ENCODE measurements at regions not wholly inside any gene's neighbourhood (a gene's known extent, or its start where the extent isn't known, plus 50 kb on each side); places are given as distances from the start of the nearest gene placed in this dataset.

GRCh38 chr5:173704615-173705511 is 88.4 kb upstream of the BOD1 start:
- Histone ChIP-seq H2BK120ac (ENCODE audit: low read depth, low read length, poor library complexity, severe bottlenecking) (no peak overlapping the region), H3K23me2 (ENCODE audit: insufficient read length, low read depth, low read length, poor library complexity, severe bottlenecking) (no peaks in the 10 kb centered on the region), H3K18ac (ENCODE audit: insufficient read length, low read depth, low read length) (no peak overlapping the region), H2AK5ac (ENCODE audit: insufficient read length, low read length) (no peak overlapping the region), H3K79me1 (ENCODE audit: insufficient read depth, low read depth, low read length, poor library complexity, severe bottlenecking) (no peaks in the 10 kb centered on the region), H3K79me2 (ENCODE audit: insufficient read depth, low read length) (no peaks in the 10 kb centered on the region), H3K27me3 (ENCODE audit: insufficient read depth, low read length) (no peaks in the 10 kb centered on the region), H3K4ac (ENCODE audit: low read depth, low read length) (no peak overlapping the region), H4K20me1 (ENCODE audit: control insufficient read depth, insufficient read depth, insufficient read length) (no peaks in the 10 kb centered on the region), H4K5ac (ENCODE audit: insufficient read length, low read depth, low read length) (no peak overlapping the region), H3K9me3 (ENCODE audit: control insufficient read depth, low read depth, low read length) (no peaks in the 10 kb centered on the region), H2BK12ac (ENCODE audit: insufficient read length, low read depth, low read length) (no peak overlapping the region), H3K23ac (ENCODE audit: insufficient read length, low read depth, low read length) (no peak overlapping the region), H3K4me1 (ENCODE audit: insufficient read depth, low read length) (no peaks in the 10 kb centered on the region; the same call in 1 of the 2 replicates), H2BK15ac (ENCODE audit: low read depth, low read length) (no peak overlapping the region), H2BK20ac (ENCODE audit: low read depth, low read length, poor library complexity, severe bottlenecking) (no peak overlapping the region), H3T11ph (ENCODE audit: low read length) (no peak overlapping the region), H3K27ac (ENCODE audit: insufficient read length, low read depth, low read length) (no peak overlapping the region), H3K14ac (ENCODE audit: insufficient read depth, low read length) (no peak overlapping the region), H3K9ac (ENCODE audit: extremely low read depth, insufficient read length, low read length) (no peak overlapping the region), H2BK5ac (ENCODE audit: insufficient read length, low read length) (no peak overlapping the region), H3K4me2 (ENCODE audit: insufficient read depth, insufficient read length, low read length) (no peak overlapping the region), H4K8ac (replicated peaks; ENCODE audit: insufficient read length, low read depth, low read length) (no peak overlapping the region), H3K56ac (ENCODE audit: insufficient read length, low read depth, low read length) (no peak overlapping the region), H4K91ac (ENCODE audit: insufficient read length, low read depth, low read length) (no peak overlapping the region), H2AFZ (ENCODE audit: low read length) (no peak overlapping the region)
- H3K36me3 Mint-ChIP-seq (ENCODE audit: insufficient read depth in 1 of 3, low read depth in 3 of 3) = no peaks in the 10 kb centered on the region
- WGBS (ENCODE audit: extremely low coverage, insufficient read length, low lambda C conversion rate) = no CpG with 5 or more reads among the region's 22 CpGs
- no peak overlapping the region for H3K4me3 Mint-ChIP-seq
- H3K27me3 Mint-ChIP-seq (ENCODE audit: low read depth) = peaks cover 2% of the 10 kb centered on the region
- H3K27ac Mint-ChIP-seq = peak overlapping the region in 1 of 3 experiments; percentile 27; a peak in 3 of 7 replicates
- no peak for TF ChIP-seq CTCF (conservative IDR thresholded peaks at IDR 0.05)
- no peak for DNase-seq
- no peaks in the 10 kb centered on the region for H3K9me3 Mint-ChIP-seq
- peaks cover 22 to 26% of the 10 kb centered on the region in 2 experiments for H3K4me1 Mint-ChIP-seq

All from H9 (cell line).